ENCODE measurements at regions not wholly inside any gene's neighbourhood (a gene's known extent, or its start where the extent isn't known, plus 50 kb on each side); places are given as distances from the start of the nearest gene placed in this dataset.

GRCh38 chr21:19785941-19786340, 1212.3 kb upstream of the NCAM2 start:
- no peak overlapping the region for H3K27ac ChIP-seq
- TF ChIP-seq, protein P1, sequence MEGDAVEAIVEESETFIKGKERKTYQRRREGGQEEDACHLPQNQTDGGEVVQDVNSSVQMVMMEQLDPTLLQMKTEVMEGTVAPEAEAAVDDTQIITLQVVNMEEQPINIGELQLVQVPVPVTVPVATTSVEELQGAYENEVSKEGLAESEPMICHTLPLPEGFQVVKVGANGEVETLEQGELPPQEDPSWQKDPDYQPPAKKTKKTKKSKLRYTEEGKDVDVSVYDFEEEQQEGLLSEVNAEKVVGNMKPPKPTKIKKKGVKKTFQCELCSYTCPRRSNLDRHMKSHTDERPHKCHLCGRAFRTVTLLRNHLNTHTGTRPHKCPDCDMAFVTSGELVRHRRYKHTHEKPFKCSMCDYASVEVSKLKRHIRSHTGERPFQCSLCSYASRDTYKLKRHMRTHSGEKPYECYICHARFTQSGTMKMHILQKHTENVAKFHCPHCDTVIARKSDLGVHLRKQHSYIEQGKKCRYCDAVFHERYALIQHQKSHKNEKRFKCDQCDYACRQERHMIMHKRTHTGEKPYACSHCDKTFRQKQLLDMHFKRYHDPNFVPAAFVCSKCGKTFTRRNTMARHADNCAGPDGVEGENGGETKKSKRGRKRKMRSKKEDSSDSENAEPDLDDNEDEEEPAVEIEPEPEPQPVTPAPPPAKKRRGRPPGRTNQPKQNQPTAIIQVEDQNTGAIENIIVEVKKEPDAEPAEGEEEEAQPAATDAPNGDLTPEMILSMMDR (conservative IDR thresholded peaks at IDR 0.05), result no peak

DNA sequence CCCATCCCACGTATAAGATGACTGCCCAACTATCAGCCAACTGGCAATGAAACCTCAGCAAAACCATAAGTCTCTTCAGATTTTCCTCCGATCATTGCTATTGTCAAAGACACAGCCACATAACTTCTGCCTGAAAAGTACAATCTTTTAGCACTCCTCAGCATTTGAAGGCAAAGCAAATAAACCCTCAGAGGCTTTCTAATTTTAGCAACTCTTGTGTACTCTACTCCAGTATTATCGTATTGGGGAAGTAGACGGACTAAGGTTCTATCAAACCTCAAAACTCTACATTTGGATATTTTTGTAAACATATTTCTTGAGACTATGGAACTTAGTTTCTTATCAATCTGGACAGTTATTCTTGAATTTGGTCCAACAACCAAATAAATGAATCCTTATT, 1206.2 kb upstream of the NCAM2 start:
- H3K27ac ChIP-seq, result no peak overlapping the region
- TF ChIP-seq, protein P1 (conservative IDR thresholded peaks at IDR 0.05), result no peak

DNA sequence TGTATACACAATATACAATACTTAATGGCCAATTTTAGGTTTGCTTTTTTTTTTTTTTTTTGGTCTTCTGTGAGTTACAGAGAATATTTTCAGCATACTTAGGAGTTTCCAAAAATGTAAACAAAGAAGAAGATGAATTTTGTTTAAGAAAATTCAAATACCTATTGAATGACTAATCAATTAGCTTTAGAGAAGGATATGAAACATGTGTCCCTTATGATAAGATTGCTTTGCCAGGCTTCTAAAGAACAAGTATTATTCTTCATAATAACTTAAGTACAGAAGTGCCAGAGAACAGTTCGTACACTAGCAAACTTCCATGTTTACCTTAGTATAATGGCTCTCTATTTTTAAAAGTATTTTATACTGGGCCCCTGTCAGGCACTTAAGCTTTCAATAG, 1191.0 kb upstream of the NCAM2 start:
- TF ChIP-seq, protein P1 (conservative IDR thresholded peaks at IDR 0.05), result no peak

DNA sequence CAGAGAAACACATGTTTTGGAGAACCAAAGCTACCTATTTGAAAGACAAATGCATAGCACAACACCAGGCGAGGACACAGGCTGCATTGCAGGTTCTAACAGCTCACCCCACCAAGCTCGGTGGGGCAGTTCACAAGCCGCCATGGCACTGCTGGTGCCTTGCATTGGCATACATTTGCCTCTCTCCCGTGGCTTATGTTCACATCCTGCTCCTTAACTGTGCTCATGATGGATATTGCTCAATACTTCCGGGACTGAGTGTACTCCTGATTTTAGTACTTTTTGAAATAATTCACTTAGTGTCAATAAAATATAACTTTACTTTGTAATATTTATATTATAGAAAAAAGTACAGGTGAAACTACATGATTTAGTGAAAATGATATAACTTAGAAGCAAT, 1187.4 kb upstream of the NCAM2 start:
- TF ChIP-seq, protein P1 (conservative IDR thresholded peaks at IDR 0.05), result no peak
- no peak overlapping the region for H3K27ac ChIP-seq

More for the DNA sequence above, 1191.0 kb upstream of the NCAM2 start:
- H3K27ac ChIP-seq, result no peak overlapping the region

DNA sequence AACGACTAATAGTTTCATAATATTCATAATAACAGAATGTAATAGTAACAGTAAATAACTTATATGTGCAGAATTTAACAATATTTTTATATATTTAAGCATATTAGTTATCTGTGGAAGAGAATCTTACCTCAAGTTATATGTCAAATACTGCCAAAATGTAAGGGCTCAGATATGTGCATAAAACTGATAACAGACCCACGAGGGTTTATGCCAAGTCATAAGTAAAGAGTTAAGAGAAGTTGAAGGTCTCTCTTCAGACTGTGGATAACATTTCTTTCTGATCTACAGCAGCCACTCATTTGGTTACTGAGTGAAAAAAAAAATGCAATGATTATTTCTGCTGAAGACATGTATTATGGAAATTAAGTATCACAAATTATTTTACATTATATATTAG, 1167.8 kb upstream of the NCAM2 start:
- H3K27ac ChIP-seq, result no peak overlapping the region
- TF ChIP-seq, protein P1 (conservative IDR thresholded peaks at IDR 0.05), result no peak

GRCh38 chr21:19832551-19832950, 1165.7 kb upstream of the NCAM2 start:
- TF ChIP-seq, protein P1 (conservative IDR thresholded peaks at IDR 0.05), result no peak
- no peak overlapping the region for H3K27ac ChIP-seq

- H3K27ac ChIP-seq, result no peak overlapping the region
- TF ChIP-seq, protein P1 (conservative IDR thresholded peaks at IDR 0.05), result no peak
Observed at GRCh38 chr21:19833082-19833481, 1165.1 kb upstream of the NCAM2 start.

- TF ChIP-seq, protein P1 (conservative IDR thresholded peaks at IDR 0.05), result no peak
- H3K27ac ChIP-seq, result no peak overlapping the region
Observed at GRCh38 chr21:19842601-19843000, 1155.6 kb upstream of the NCAM2 start.

Data from VCaP (cell line).